GM12891 (cell line): ENCODE measurements at regions not wholly inside any gene's neighbourhood (a gene's known extent, or its start where the extent isn't known, plus 50 kb on each side); places are given as distances from the start of the nearest gene placed in this dataset.
A peak's percentile ranks its signal among the peaks of the same experiment; 100 is the strongest.
"Not testable (repeated sequence)": the region's sequence is repeated elsewhere in the genome, so short reads cannot be mapped to it uniquely, and the experiment has no call there.

Experiments
- DNase-seq: peaks from one replicate; pipeline ENCODE4 v3.0.0; 2011; ENCODE audit warnings: low spot score; ENCODE audit not compliant: insufficient read length
- FAIRE-seq: peaks from 2 replicates; lab custom pipeline; 2011; peaks lifted over from hg19 to GRCh38; lab: Jason Lieb, UNC

DNA sequence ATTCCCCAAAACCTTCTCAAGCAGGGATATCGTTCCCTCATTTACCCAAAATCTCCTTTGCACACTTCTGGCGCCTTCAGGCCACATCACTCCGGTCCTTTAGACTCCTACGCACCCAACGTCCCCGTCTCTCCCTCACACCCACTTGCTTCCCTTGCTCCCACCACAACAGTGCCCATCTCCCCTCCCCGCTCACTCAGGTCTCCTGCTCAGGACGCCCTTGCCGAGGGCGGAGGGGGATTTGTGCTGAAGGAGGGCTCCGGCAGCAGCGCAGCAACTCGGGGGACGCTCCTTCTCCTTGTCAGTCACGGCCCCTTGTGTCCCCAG lies 71.6 kb downstream of the PCMTD2 start:
- not testable (repeated sequence) for FAIRE-seq, DNase-seq

GRCh38 chr20:64327550-64328317 lies 72.2 kb downstream of the PCMTD2 start:
- not testable (repeated sequence) for DNase-seq
- FAIRE-seq, result peak; percentile 62

- not testable (repeated sequence) for DNase-seq, FAIRE-seq
Measured at GRCh38 chr20:64328595-64329250, 73.2 kb downstream of the PCMTD2 start.

DNA sequence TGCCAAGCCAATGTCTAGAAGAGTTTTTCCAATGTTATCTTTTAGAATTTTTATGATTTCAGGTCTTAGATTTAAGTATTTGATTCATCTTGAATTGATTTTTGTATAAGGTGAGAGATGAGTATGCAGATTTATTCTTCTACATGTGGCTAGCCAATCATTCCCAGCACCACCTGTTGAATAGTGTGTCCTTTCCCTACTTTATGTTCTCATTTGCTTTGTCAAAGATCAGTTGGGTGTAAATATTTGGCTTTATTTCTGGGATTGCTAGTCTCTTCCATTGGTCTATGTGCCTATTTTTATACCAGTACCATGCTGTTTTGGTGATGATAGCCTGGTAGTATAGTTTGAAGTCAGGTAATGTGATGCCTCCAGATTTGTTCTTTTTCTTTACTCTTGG lies 77.1 kb downstream of the PCMTD2 start:
- DNase-seq, FAIRE-seq: not testable (repeated sequence)
